Fibroblast of lung (primary cell): ENCODE measurements at regions not wholly inside any gene's neighbourhood (a gene's known extent, or its start where the extent isn't known, plus 50 kb on each side); places are given as distances from the start of the nearest gene placed in this dataset.

Source experiments
- CTCF ChIP-seq, 2 donors: IDR thresholded peaks in 1 of 2; conservative IDR thresholded peaks in 1 of 2; 1 replicate in 1 of 2; 2 replicates in 1 of 2; pipeline ENCODE4 v1.5.1; 2011 to 2012; ENCODE audit warnings: low read length in 2 of 2, control low read depth in 1 of 2, inconsistent platforms in 1 of 2, low read depth in 1 of 2, mild to moderate bottlenecking in 1 of 2
- EZH2 ChIP-seq: IDR thresholded peaks from 2 replicates; pipeline ENCODE4 v1.5.1; 2012; ENCODE audit warnings: low read length, control low read depth, mild to moderate bottlenecking; ENCODE audit errors: missing control alignments

- TF ChIP-seq EZH2 (no peak), CTCF (conservative IDR thresholded peaks at IDR 0.05 in 1 of 2, IDR thresholded peaks at IDR 0.05 in 1 of 2; ENCODE audit: low read depth in 1 of 2, low read length in 2 of 2) (no peak)
Observed at GRCh38 chrX:26559855-26560254, 343.9 kb downstream of the MAGEB5 start.
